Loucy (cell line): ENCODE measurements at regions not wholly inside any gene's neighbourhood (a gene's known extent, or its start where the extent isn't known, plus 50 kb on each side); places are given as distances from the start of the nearest gene placed in this dataset.

Source experiments
- EZH2phosphoT487 ChIP-seq: fragments of 200-600 bp; IDR thresholded peaks from 2 replicates; pipeline ENCODE4 v1.6.1; 2018; ENCODE audit warnings: antibody characterized with exemption, mild to moderate bottlenecking, moderate library complexity, borderline replicate concordance
- TF ChIP-seq, protein P1 (sequence below): fragments of 200-600 bp; sonication (generic); conservative IDR thresholded peaks from 2 replicates; pipeline ENCODE4 v1.5.1; 2014; ENCODE audit warnings: mild to moderate bottlenecking, antibody characterized with exemption, low read length

DNA sequence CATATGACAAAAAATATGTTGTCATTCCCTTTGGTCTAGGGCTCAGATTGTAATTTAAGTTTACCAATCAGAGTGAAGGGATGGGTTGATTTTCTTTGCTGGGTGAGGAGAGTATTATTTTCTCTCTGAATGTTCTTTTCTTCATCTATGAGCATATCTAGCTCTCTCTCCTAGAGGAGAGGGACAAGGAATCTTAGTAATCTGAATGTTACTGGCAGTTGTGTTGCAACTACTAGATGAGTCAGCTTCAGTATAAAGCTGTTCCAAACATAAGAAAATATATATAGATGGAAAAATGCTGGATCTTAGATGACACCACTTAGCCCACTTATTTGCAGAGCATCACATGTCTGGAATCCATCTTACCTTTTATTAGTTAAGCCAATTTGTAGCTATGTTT, 259.3 kb downstream of the TUSC1 start:
- TF ChIP-seq, protein P1, sequence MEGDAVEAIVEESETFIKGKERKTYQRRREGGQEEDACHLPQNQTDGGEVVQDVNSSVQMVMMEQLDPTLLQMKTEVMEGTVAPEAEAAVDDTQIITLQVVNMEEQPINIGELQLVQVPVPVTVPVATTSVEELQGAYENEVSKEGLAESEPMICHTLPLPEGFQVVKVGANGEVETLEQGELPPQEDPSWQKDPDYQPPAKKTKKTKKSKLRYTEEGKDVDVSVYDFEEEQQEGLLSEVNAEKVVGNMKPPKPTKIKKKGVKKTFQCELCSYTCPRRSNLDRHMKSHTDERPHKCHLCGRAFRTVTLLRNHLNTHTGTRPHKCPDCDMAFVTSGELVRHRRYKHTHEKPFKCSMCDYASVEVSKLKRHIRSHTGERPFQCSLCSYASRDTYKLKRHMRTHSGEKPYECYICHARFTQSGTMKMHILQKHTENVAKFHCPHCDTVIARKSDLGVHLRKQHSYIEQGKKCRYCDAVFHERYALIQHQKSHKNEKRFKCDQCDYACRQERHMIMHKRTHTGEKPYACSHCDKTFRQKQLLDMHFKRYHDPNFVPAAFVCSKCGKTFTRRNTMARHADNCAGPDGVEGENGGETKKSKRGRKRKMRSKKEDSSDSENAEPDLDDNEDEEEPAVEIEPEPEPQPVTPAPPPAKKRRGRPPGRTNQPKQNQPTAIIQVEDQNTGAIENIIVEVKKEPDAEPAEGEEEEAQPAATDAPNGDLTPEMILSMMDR, result no peak
- no peak for TF ChIP-seq EZH2phosphoT487
